NCI-H446 (cell line): ENCODE measurements at regions not wholly inside any gene's neighbourhood (a gene's known extent, or its start where the extent isn't known, plus 50 kb on each side); places are given as distances from the start of the nearest gene placed in this dataset.

Experiments
- DNase-seq, 2 experiments: peaks; one replicate each; lab custom pipeline; 2025; lab: John Stamatoyannopoulos, UW

- DNase-seq, result no peak
These were observed 246.2 kb downstream of the LRFN2 start for GRCh38 chr6:40340957-40341356.

GRCh38 chr6:40340196-40340595, 247.0 kb downstream of the LRFN2 start:
- no peak for DNase-seq

GRCh38 chr6:40338306-40338705, 248.9 kb downstream of the LRFN2 start:
- DNase-seq, result no peak

- peak in 1 of 2 experiments; percentile 75 for DNase-seq
These were observed 250.0 kb downstream of the LRFN2 start for GRCh38 chr6:40336940-40337760.

GRCh38 chr6:40336296-40336695, 250.9 kb downstream of the LRFN2 start:
- DNase-seq, result no peak

GRCh38 chr6:40334496-40335270, 252.5 kb downstream of the LRFN2 start:
- peak in 1 of 2 experiments; percentile 72 for DNase-seq

GRCh38 chr6:40331545-40331944, 255.6 kb downstream of the LRFN2 start:
- DNase-seq, result no peak

GRCh38 chr6:40330301-40330721, 256.9 kb downstream of the LRFN2 start:
- DNase-seq, result no peak

GRCh38 chr6:40328986-40329545, 258.1 kb downstream of the LRFN2 start:
- DNase-seq, result no peak

- peak in 1 of 2 experiments; percentile 30 for DNase-seq
These were observed 258.7 kb downstream of the LRFN2 start for GRCh38 chr6:40328386-40328985.

- peak; percentile 64 to 66 for DNase-seq
These were observed 260.3 kb downstream of the LRFN2 start for GRCh38 chr6:40326714-40327421.

- DNase-seq, result no peak
These were observed 261.4 kb downstream of the LRFN2 start for GRCh38 chr6:40325791-40326190.

- DNase-seq, result no peak
These were observed 262.1 kb downstream of the LRFN2 start for GRCh38 chr6:40325041-40325440.

GRCh38 chr6:40323881-40324634, 263.1 kb downstream of the LRFN2 start:
- no peak for DNase-seq

GRCh38 chr6:40322336-40322735, 264.8 kb downstream of the LRFN2 start:
- DNase-seq, result no peak

- no peak for DNase-seq
These were observed 265.5 kb downstream of the LRFN2 start for GRCh38 chr6:40321616-40322015.

- DNase-seq, result no peak
These were observed 266.2 kb downstream of the LRFN2 start for GRCh38 chr6:40320947-40321346.

- DNase-seq, result no peak
These were observed 266.7 kb downstream of the LRFN2 start for GRCh38 chr6:40320441-40320840.

- no peak for DNase-seq
These were observed 268.0 kb downstream of the LRFN2 start for GRCh38 chr6:40319124-40319523.

- peak in 1 of 2 experiments; percentile 73 for DNase-seq
These were observed 272.1 kb downstream of the LRFN2 start for GRCh38 chr6:40315060-40315459.

GRCh38 chr6:40313582-40313981, 273.6 kb downstream of the LRFN2 start:
- no peak for DNase-seq
